Lower leg skin (tissue), 4 donors: ENCODE measurements at regions not wholly inside any gene's neighbourhood (a gene's known extent, or its start where the extent isn't known, plus 50 kb on each side); places are given as distances from the start of the nearest gene placed in this dataset.

Experiments
- DNase-seq, 2 donors: peaks; one replicate each; pipeline ENCODE4 v3.0.0-alpha.2; 2019; ENCODE audit warnings: low spot score in 2 of 2
- H3K4me3 ChIP-seq: fragments of 200-600 bp; sonication (generic); 2 replicates; pipeline ENCODE4 v1.5.1; 2017; ENCODE audit warnings: mild to moderate bottlenecking, low read depth; ENCODE audit not compliant: poor library complexity, severe bottlenecking
- CTCF ChIP-seq, 3 donors: fragments of 450-650 bp; IDR thresholded peaks; one replicate each; pipeline ENCODE4 v1.5.1; 2016; ENCODE audit warnings: antibody characterized with exemption in 3 of 3, mild to moderate bottlenecking in 3 of 3, moderate library complexity in 2 of 3
- POLR2A ChIP-seq, 2 donors: fragments of 450-650 bp; IDR thresholded peaks; one replicate each; pipeline ENCODE4 v1.6.1; 2016 to 2017; ENCODE audit warnings: antibody characterized with exemption in 2 of 2, mild to moderate bottlenecking in 1 of 2, moderate library complexity in 1 of 2
- whole genome bisulfite sequencing, 2 donors: methylation state at CpG; one replicate each; pipeline ENCODE4 v1.1.5; 2018; 5-methylcytosine and 5-hydroxymethylcytosine counted together
- intact Hi-C: fragments of 100-400 bp; cut with DNase I; formaldehyde crosslinking; loops from one replicate; pipeline ENCODE4 v1.15.0; 2023; ENCODE audit warnings: low total_unique reads

- intact Hi-C loops, result no loop called here
- no peak for DNase-seq
- 89 to 90% methylated on average over 3 of the region's 3 CpGs for WGBS, 2 donors
- H3K4me3 ChIP-seq, result no peak overlapping the region
- TF ChIP-seq CTCF (IDR thresholded peaks at IDR 0.05), result no peak
- TF ChIP-seq POLR2A (IDR thresholded peaks at IDR 0.05), result no peak
Observed at GRCh38 chr12:31210104-31210503, 115.8 kb downstream of the SINHCAF start.

GRCh38 chr12:31210541-31210940 is 115.4 kb downstream of the SINHCAF start:
- intact Hi-C loops, result no loop called here
- WGBS, 2 donors, result 93 to 95% methylated on average over 1 of the region's 1 CpG
- no peak overlapping the region for H3K4me3 ChIP-seq
- no peak for DNase-seq
- TF ChIP-seq POLR2A (IDR thresholded peaks at IDR 0.05) (no peak), CTCF (IDR thresholded peaks at IDR 0.05) (no peak)

- intact Hi-C loops, result no loop called here
- H3K4me3 ChIP-seq, result no peak overlapping the region
- no peak for TF ChIP-seq POLR2A (IDR thresholded peaks at IDR 0.05)
- TF ChIP-seq CTCF (IDR thresholded peaks at IDR 0.05), result no peak
- WGBS, 2 donors, result 85 to 92% methylated on average over 7 of the region's 7 CpGs
- no peak for DNase-seq
Observed at GRCh38 chr12:31214626-31215517, 111.1 kb downstream of the SINHCAF start.

- no peak overlapping the region for H3K4me3 ChIP-seq
- 64 to 67% methylated on average over 6 of the region's 6 CpGs for WGBS, 2 donors
- intact Hi-C loops, result no loop called here
- TF ChIP-seq CTCF (IDR thresholded peaks at IDR 0.05) (no peak), POLR2A (IDR thresholded peaks at IDR 0.05) (no peak)
- no peak for DNase-seq
Observed at GRCh38 chr12:31215518-31216232, 110.3 kb downstream of the SINHCAF start.

GRCh38 chr12:31216479-31216878 is 109.5 kb downstream of the SINHCAF start:
- DNase-seq, result no peak
- TF ChIP-seq POLR2A (IDR thresholded peaks at IDR 0.05), result no peak
- TF ChIP-seq CTCF (IDR thresholded peaks at IDR 0.05), result no peak
- intact Hi-C loops, result no loop called here
- H3K4me3 ChIP-seq, result no peak overlapping the region
- WGBS, 2 donors, result 83 to 84% methylated on average over 2 of the region's 2 CpGs
